Hepatocyte (in vitro differentiated cells): ENCODE measurements at regions not wholly inside any gene's neighbourhood (a gene's known extent, or its start where the extent isn't known, plus 50 kb on each side); places are given as distances from the start of the nearest gene placed in this dataset.

ENCODE experiments used
- DNase-seq: peaks from one replicate; pipeline ENCODE4 v3.0.0-alpha.2; 2016; ENCODE audit warnings: low spot score
- H2AFZ ChIP-seq: fragments of 200-600 bp; sonication (generic); 2 replicates; pipeline ENCODE4 v1.6.0; 2016; ENCODE audit warnings: antibody characterized with exemption, mild to moderate bottlenecking
- H3K27ac ChIP-seq: fragments of 200-600 bp; sonication (generic); 2 replicates; pipeline ENCODE4 v1.5.1; 2016; ENCODE audit warnings: mild to moderate bottlenecking
- H3K27me3 ChIP-seq: fragments of 200-600 bp; sonication (generic); 2 replicates; pipeline ENCODE4 v1.6.1; 2016
- H3K36me3 ChIP-seq: fragments of 200-600 bp; sonication (generic); replicated peaks from 2 replicates; pipeline ENCODE4 v1.5.1; 2016; ENCODE audit warnings: low read depth; ENCODE audit not compliant: insufficient read depth
- H3K4me1 ChIP-seq: fragments of 200-600 bp; sonication (generic); 2 replicates; pipeline ENCODE4 v1.5.1; 2016; ENCODE audit warnings: mild to moderate bottlenecking, moderate library complexity; ENCODE audit not compliant: insufficient read depth
- H3K4me2 ChIP-seq: fragments of 200-600 bp; sonication (generic); 2 replicates; pipeline ENCODE4 v1.6.0; 2016
- H3K4me3 ChIP-seq: fragments of 200-600 bp; sonication (generic); 2 replicates; pipeline ENCODE4 v1.5.1; 2016; ENCODE audit warnings: mild to moderate bottlenecking
- H3K79me2 ChIP-seq: fragments of 200-600 bp; sonication (generic); 2 replicates; pipeline ENCODE4 v1.6.0; 2017; ENCODE audit warnings: mild to moderate bottlenecking
- H3K9me2 ChIP-seq: fragments of 200-600 bp; sonication (generic); replicated peaks from 2 replicates; pipeline ENCODE4 v1.6.0; 2017; ENCODE audit warnings: mild to moderate bottlenecking; ENCODE audit not compliant: insufficient read depth
- H3K9me3 ChIP-seq: fragments of 200-600 bp; sonication (generic); 2 replicates; pipeline ENCODE4 v1.5.1; 2016; ENCODE audit warnings: low read depth, mild to moderate bottlenecking
- H4K20me1 ChIP-seq: fragments of 200-600 bp; sonication (generic); 2 replicates; pipeline ENCODE4 v1.6.0; 2016; ENCODE audit warnings: mild to moderate bottlenecking; ENCODE audit not compliant: insufficient read depth, poor library complexity, severe bottlenecking
- EZH2 ChIP-seq: fragments of 200-600 bp; sonication (generic); IDR thresholded peaks from 2 replicates; pipeline ENCODE4 v1.6.1; 2016; ENCODE audit warnings: antibody characterized with exemption, mild to moderate bottlenecking, borderline replicate concordance
- EZH2phosphoT487 ChIP-seq: fragments of 200-600 bp; sonication (generic); IDR thresholded peaks from one replicate; pipeline ENCODE4 v1.6.1; 2018; ENCODE audit warnings: antibody characterized with exemption, mild to moderate bottlenecking, low read depth, moderate library complexity; ENCODE audit not compliant: unreplicated experiment, severe bottlenecking
- WGBS: methylation state at CpG from one replicate; pipeline ENCODE4 v1.1.6; 2016; ENCODE audit warnings: low lambda C conversion rate; ENCODE audit errors: missing lambda C conversion rate; 5-methylcytosine and 5-hydroxymethylcytosine counted together
- TF ChIP-seq, protein P1 (sequence below): fragments of 200-600 bp; sonication (generic); IDR thresholded peaks from 2 replicates; pipeline ENCODE4 v1.5.1; 2016; ENCODE audit warnings: antibody characterized with exemption, mild to moderate bottlenecking; ENCODE audit not compliant: poor library complexity

DNA sequence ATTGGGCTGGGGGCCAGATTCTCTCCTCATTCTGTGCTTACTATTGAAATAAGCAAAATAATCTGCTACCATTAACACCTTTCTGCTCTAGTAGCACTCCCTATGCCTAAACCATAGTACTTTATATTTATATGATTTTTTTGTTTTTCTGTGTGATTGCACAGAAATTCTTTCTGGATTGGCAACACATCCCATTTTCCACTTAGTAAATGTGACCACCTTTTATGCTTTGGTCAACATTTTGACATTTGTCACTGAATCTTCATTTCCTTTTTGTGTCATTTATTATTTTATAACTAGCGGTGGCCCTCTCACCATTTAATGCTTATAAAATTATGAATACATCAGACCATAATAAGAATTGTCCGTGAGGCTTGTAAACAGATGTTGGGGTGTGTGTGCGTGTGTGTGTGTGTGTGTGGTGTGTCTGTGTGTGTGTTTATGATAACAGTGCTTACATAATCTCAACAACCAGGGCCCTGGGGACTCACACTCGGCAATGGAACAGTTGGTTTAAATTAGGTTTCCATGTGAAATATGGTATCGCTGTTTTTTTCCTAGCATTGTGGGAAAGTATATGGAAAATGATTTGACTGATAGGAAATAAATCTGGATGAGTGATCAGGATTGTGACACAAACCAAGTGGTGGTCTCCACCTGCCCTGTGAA lies 138.9 kb downstream of the NOC3L start:
- H3K27ac ChIP-seq = no peak overlapping the region
- DNase-seq = no peak
- no peaks in the 10 kb centered on the region for H4K20me1 ChIP-seq
- 51% methylated on average over 5 of the region's 5 CpGs for WGBS
- H3K9me3 ChIP-seq = no peaks in the 10 kb centered on the region
- H2AFZ ChIP-seq = no peak overlapping the region
- no peak for TF ChIP-seq EZH2phosphoT487
- TF ChIP-seq EZH2 = no peak
- TF ChIP-seq, protein P1, sequence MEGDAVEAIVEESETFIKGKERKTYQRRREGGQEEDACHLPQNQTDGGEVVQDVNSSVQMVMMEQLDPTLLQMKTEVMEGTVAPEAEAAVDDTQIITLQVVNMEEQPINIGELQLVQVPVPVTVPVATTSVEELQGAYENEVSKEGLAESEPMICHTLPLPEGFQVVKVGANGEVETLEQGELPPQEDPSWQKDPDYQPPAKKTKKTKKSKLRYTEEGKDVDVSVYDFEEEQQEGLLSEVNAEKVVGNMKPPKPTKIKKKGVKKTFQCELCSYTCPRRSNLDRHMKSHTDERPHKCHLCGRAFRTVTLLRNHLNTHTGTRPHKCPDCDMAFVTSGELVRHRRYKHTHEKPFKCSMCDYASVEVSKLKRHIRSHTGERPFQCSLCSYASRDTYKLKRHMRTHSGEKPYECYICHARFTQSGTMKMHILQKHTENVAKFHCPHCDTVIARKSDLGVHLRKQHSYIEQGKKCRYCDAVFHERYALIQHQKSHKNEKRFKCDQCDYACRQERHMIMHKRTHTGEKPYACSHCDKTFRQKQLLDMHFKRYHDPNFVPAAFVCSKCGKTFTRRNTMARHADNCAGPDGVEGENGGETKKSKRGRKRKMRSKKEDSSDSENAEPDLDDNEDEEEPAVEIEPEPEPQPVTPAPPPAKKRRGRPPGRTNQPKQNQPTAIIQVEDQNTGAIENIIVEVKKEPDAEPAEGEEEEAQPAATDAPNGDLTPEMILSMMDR = no peak
- H3K9me2 ChIP-seq = no peaks in the 10 kb centered on the region
- no peaks in the 10 kb centered on the region for H3K4me1 ChIP-seq
- no peaks in the 10 kb centered on the region for H3K79me2 ChIP-seq
- H3K27me3 ChIP-seq = no peaks in the 10 kb centered on the region
- no peak overlapping the region for H3K4me3 ChIP-seq
- no peak overlapping the region for H3K4me2 ChIP-seq
- H3K36me3 ChIP-seq = no peaks in the 10 kb centered on the region

DNA sequence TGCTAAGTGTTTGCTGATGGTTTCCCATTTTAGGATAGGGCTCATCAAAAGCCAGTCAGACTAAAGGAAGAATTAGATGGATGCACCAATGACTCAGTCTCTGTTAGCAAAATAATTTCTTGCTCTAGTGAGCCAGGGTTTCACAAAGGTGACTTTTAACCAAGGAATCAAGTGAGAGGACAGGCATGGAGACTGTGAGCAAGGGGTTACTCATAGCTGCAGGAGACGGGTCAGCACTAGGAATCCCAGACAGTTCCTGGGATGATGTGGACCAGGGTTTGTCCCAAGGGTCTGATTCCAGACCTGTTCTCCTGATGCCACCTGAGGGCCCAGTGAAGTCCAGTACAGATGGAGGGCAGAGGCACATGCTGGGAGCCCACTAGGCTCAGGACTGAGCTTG lies 138.1 kb downstream of the NOC3L start:
- no peak for DNase-seq
- Histone ChIP-seq H3K4me1 (no peaks in the 10 kb centered on the region), H4K20me1 (no peaks in the 10 kb centered on the region), H3K27me3 (no peaks in the 10 kb centered on the region), H3K79me2 (no peaks in the 10 kb centered on the region), H3K9me3 (no peaks in the 10 kb centered on the region), H3K4me2 (no peak overlapping the region), H3K36me3 (no peaks in the 10 kb centered on the region), H2AFZ (no peak overlapping the region), H3K4me3 (no peak overlapping the region), H3K27ac (no peak overlapping the region), H3K9me2 (no peaks in the 10 kb centered on the region)
- 72% methylated on average over 1 of the region's 1 CpG for WGBS
- TF ChIP-seq EZH2 (no peak), EZH2phosphoT487 (no peak)
- TF ChIP-seq, protein P1 = no peak

DNA sequence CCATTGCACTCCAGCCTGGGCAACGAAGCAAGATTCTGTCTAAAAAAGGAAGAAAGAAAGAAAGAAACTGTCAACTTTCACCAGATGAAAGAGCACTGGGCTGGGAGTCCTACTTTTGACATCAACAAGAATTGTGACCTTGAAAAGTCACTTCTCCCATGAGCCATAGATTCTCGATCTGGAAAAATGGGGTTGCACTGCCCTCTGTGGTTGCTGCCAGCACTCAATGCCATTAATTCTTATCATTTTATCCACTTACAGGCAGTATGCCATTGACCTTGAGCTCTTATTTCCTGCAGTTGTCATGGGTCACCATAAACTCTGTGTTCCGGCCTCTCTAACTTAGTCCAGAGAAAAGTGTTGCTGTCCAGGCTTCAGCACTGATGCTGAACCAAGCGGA lies 137.2 kb downstream of the NOC3L start:
- no peaks in the 10 kb centered on the region for H3K27me3 ChIP-seq
- 91% methylated on average over 4 of the region's 4 CpGs for WGBS
- no peaks in the 10 kb centered on the region for H3K36me3 ChIP-seq
- no peak overlapping the region for H2AFZ ChIP-seq
- peaks cover 3% of the 10 kb centered on the region for H3K9me3 ChIP-seq
- H3K4me3 ChIP-seq = no peak overlapping the region
- H3K27ac ChIP-seq = no peak overlapping the region
- H4K20me1 ChIP-seq = no peaks in the 10 kb centered on the region
- H3K4me1 ChIP-seq = no peaks in the 10 kb centered on the region
- no peaks in the 10 kb centered on the region for H3K79me2 ChIP-seq
- H3K4me2 ChIP-seq = no peak overlapping the region
- DNase-seq = no peak
- no peaks in the 10 kb centered on the region for H3K9me2 ChIP-seq
- TF ChIP-seq, protein P1 = peak; percentile 16
- TF ChIP-seq EZH2phosphoT487 = no peak
- TF ChIP-seq EZH2 = no peak
